Keratinocyte (primary cell): ENCODE measurements at regions not wholly inside any gene's neighbourhood (a gene's known extent, or its start where the extent isn't known, plus 50 kb on each side); places are given as distances from the start of the nearest gene placed in this dataset.

Experiments
- EZH2 ChIP-seq: IDR thresholded peaks from one replicate; pipeline ENCODE4 v1.6.1; 2012; ENCODE audit warnings: inconsistent platforms, mild to moderate bottlenecking, low read length, moderate library complexity
- TF ChIP-seq, protein P1 (sequence below), 3 experiments: IDR thresholded peaks in 1 of 3; conservative IDR thresholded peaks in 1 of 3; optimal IDR thresholded peaks in 1 of 3; 2 replicates in 2 of 3; 3 replicates in 1 of 3; pipeline versions ENCODE3 to v1.5.1; 2011; ENCODE audit warnings: low read length in 3 of 3, mild to moderate bottlenecking in 3 of 3, moderate library complexity in 2 of 3, control low read depth in 1 of 3, inconsistent platforms in 1 of 3; ENCODE audit not compliant: insufficient read depth in 2 of 3; ENCODE audit errors: extremely low read depth in 1 of 3

DNA sequence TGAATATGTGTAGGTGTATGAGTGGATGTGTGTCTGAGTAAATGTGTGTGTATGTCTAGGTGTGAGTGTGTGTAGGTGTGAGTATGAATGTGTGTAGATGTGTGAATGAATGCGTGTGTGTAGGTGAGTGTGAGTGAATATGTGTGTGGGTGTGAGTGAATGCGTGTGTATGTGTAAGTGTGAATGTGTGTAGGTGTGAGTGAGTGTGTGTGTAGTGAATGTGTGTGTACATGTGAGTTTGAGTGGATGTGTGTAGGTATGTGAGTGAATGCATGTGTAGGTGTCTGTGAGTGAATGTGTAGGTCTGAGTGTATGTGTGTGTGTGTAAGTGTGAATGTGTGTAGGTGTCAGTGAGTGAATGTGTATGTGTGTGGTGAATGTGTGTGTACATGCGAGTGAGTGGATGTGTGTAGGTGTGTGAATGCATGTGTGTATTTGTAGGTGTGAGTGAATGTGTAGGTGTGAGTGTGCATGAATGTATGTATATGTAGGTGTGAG lies 201.0 kb upstream of the ZNF536 start:
- TF ChIP-seq, protein P1, sequence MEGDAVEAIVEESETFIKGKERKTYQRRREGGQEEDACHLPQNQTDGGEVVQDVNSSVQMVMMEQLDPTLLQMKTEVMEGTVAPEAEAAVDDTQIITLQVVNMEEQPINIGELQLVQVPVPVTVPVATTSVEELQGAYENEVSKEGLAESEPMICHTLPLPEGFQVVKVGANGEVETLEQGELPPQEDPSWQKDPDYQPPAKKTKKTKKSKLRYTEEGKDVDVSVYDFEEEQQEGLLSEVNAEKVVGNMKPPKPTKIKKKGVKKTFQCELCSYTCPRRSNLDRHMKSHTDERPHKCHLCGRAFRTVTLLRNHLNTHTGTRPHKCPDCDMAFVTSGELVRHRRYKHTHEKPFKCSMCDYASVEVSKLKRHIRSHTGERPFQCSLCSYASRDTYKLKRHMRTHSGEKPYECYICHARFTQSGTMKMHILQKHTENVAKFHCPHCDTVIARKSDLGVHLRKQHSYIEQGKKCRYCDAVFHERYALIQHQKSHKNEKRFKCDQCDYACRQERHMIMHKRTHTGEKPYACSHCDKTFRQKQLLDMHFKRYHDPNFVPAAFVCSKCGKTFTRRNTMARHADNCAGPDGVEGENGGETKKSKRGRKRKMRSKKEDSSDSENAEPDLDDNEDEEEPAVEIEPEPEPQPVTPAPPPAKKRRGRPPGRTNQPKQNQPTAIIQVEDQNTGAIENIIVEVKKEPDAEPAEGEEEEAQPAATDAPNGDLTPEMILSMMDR (optimal IDR thresholded peaks at IDR 0.05 in 1 of 3, IDR thresholded peaks at IDR 0.05 in 1 of 3, conservative IDR thresholded peaks at IDR 0.05 in 1 of 3; ENCODE audit: extremely low read depth in 1 of 3, insufficient read depth in 2 of 3, low read length in 3 of 3), result no peak
- no peak for TF ChIP-seq EZH2
